ENCODE measurements at regions not wholly inside any gene's neighbourhood (a gene's known extent, or its start where the extent isn't known, plus 50 kb on each side); places are given as distances from the start of the nearest gene placed in this dataset.

DNA sequence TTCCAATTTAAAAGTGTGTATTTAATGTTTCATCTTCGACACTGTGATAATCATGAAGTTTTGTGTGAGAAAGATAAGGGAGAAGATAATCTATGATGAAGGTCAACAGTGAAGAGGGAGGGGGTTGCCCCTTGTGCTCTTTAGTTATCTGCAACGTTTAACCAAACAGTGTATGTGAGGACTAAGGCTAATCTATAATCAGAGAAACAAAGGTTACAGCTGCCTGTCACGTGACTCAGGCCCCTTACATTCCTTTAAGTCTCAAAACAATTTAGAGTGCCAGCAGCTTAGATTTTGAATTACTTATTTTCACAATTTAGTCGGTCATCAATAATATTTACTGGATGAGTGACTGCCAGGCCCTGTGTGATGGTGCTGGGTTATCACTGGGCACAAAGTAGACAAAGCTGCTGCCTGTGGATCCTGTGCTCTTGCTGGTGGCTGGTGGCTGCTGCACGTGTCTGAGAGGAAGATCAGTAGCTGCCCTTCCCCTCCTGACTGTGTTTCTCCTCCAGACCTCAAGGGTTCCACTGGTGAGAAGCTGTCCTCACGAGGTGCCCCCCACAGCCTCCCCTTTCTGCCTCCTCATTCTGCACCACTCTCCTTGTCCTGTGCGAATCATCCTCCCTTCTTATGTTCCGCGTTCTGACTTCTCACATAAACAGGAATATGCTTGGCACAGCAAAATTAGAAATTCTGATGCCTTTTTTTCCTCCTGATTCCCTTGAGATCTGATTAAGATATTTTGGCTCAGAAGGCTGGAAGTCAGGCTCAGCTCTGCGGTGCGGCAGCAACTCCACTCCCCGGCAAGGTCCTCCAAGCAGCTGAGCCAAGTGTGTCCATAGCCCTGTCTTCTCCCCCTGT lies 331.1 kb upstream of the B3GAT1 start:
- TF ChIP-seq PATZ1 (CRISPR knock-in tag; IDR thresholded peaks at IDR 0.05; ENCODE audit: borderline replicate concordance) (no peak), SNAI2 (CRISPR knock-in tag; IDR thresholded peaks at IDR 0.05) (no peak), ZFP3 (CRISPR knock-in tag; IDR thresholded peaks at IDR 0.05) (no peak), CREB5 (CRISPR knock-in tag; IDR thresholded peaks at IDR 0.05; ENCODE audit: low read depth) (no peak), ZNF8 (CRISPR knock-in tag; IDR thresholded peaks at IDR 0.05) (no peak), ARNTL (CRISPR knock-in tag; IDR thresholded peaks at IDR 0.05; ENCODE audit: borderline replicate concordance, low read depth) (no peak), CSDC2 (CRISPR knock-in tag; IDR thresholded peaks at IDR 0.05) (no peak), ZC3H10 (CRISPR knock-in tag; IDR thresholded peaks at IDR 0.05) (no peak), RARB (CRISPR knock-in tag; IDR thresholded peaks at IDR 0.05) (no peak), OSR1 (CRISPR knock-in tag; IDR thresholded peaks at IDR 0.05) (no peak), ZFP30 (CRISPR knock-in tag; IDR thresholded peaks at IDR 0.05) (no peak), POU6F1 (CRISPR knock-in tag; IDR thresholded peaks at IDR 0.05; ENCODE audit: borderline replicate concordance, low read depth) (no peak)
